GM19351 (cell line): ENCODE measurements at regions not wholly inside any gene's neighbourhood (a gene's known extent, or its start where the extent isn't known, plus 50 kb on each side); places are given as distances from the start of the nearest gene placed in this dataset.

Source experiments
- ATAC-seq: cut with Tn5 transposase; IDR thresholded peaks from one replicate; pipeline ENCODE4 v1.9.1; 2021; ENCODE audit warnings: mild to moderate bottlenecking, moderate library complexity; ENCODE audit not compliant: unreplicated experiment

DNA sequence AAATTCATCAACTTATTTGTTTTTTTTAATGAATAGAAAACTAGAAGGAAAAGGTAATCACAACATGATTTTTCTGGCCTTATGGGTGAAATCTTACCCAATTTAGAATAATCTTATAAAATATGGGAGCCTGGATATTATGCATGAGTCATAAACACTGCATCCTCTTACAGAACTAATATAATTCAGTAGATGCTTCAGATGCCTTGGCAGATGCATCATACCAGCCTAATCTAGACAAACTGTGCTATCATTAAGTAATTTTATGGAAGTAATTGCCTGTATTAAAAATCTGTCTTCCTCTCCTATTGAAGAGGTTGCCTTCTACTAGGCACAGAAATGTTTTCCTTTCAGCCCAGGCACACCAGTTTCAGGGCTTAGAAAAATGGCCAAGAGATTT is 2384.6 kb upstream of the WWC1 start:
- ATAC-seq = no peak

GRCh38 chr5:165913059-165913458 is 2378.4 kb upstream of the WWC1 start:
- no peak for ATAC-seq

DNA sequence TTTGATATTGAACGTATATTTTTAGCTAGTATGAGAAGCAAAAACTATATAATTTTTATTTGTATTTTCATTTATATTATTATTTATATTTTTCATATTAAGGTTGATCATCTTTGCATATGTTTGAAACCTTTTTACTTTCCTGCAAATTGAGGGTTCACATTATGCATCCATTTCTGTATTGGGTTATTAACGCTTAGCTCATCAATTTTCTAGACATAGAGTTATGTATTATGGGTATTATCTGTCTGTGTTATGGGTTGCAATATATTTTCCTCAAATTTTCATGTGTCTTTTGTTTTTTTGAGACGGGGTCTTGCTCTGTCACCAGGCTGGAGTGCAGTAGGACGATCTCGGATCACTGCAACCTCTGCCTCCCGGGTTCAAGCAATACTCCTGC is 2377.0 kb upstream of the WWC1 start:
- no peak for ATAC-seq

GRCh38 chr5:165919196-165919595 is 2372.2 kb upstream of the WWC1 start:
- ATAC-seq = no peak

DNA sequence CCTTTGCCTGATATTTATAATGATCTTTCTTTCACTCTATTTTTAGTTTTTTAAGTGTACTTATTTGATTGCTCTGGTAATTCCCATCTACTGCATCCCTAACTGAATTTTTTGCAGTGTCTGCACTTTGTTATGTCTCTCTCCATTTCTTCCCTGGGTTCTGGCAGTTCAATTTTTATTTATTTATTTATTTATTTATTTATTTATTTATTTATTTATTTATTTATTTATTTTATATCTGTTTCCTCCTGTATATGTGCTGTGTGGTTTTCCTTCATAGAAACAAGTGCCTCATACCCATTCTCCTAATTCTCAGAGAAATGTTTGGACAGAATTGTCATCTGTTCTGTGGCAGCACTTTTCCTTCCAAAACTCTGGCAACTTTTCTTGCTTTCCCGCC is 2370.8 kb upstream of the WWC1 start:
- no peak for ATAC-seq

GRCh38 chr5:165928971-165929370 is 2362.5 kb upstream of the WWC1 start:
- no peak for ATAC-seq

DNA sequence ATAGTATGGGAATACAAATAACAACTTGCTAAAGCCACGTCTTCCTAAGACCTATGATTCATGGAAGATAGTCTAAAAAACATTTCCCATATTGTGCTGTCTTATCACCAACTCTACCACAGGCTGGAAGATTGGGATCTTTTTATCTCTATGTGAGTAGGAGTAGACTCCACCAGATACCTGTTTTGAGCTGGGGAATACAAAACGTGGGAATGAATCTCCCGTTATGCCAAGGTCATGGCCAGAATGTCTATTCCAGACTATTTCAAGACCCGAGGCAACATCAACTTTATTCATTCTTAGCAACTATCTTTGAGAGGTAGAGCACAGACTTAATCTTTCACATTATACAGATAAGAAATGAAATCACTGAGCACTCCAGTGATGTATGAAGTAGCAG is 2350.9 kb upstream of the WWC1 start:
- ATAC-seq = no peak

GRCh38 chr5:165956854-165957253 is 2334.6 kb upstream of the WWC1 start:
- ATAC-seq = no peak

DNA sequence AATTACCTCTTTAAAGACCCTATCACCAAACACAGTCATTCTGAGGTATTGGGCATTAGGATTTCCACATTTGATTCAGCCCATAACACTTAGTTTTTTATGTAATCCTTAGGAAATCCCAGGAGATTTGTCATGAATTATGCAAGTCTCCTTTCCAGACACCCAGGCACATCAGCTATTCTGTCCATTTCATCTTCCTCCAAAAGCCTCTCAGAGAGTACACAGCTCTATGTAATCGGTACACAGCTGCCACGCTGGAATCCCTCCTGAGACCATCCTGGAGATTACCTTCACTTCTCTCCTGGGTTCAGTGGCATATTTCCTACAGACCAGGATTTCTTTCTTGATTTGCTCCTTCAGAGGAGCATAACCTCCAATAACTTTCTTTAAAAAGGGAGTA is 2309.8 kb upstream of the WWC1 start:
- no peak for ATAC-seq

- no peak for ATAC-seq
Observed at GRCh38 chr5:165996201-165996875, 2295.1 kb upstream of the WWC1 start.

DNA sequence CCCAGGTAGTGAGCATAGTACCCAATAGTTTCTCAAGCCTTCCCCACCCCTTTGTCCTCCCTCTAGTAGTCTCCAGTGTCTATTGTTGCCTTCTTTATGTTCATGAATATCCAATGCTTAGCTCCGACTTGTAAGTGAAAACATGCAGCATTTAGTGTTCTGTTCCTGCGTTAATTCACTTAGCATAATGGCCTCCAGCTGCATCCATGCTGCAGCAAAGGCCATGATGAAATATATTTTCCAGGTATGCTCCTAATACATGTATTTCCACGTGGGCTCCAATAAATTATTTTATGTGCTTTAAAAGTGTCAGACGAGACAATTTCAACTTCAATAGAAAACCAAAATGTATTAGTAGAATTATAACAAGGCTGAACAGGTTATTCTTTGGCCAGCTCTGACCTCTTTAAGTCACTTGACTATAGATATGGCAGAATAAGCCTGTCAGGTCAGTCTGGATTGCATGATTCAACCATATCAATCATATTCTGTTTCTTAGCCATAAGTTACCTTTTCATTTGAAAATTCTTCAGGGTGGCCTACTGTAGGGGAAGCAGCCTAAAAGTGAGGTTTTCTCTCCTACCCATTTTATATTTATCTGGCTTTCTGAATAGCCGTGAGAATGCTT is 2291.6 kb upstream of the WWC1 start:
- no peak for ATAC-seq

DNA sequence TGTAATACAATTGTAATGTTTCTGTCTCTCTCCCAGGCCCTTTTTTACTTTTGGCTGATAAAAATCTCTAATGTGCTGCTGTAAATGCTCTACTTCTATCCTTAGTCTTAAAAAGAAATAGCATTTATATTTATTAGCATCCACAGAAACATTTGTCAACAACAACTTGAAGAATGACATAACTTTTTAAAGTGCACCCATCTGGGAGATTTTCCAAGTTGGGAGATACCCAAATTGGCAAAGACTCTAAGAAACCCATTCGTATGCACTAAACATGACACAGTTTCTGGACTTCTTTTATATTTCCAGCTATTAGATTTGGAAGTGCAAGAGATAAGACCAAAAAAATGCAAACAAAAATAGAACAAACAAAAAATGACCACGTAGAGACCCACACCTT is 2287.4 kb upstream of the WWC1 start:
- ATAC-seq = no peak

DNA sequence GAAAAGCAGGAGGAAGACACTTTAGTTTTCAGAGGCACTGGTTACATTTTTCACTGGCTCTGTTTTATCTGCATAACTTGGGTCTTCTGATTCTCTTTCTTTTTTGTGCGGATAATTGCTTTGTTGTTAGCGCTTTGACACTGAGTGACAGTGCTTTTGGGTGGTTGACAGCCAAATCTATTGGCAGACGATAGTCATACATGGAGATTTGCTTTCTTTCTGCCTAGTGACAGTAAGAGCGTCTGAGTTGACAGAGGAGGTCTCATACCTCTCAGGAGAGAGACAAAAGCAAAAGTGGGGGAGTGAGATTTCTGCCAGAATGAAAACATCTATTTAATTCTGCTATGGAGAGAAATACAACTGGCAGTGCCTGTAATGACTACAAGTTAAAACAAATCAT is 2278.0 kb upstream of the WWC1 start:
- no peak for ATAC-seq

- ATAC-seq = no peak
Observed at GRCh38 chr5:166014256-166014655, 2277.2 kb upstream of the WWC1 start.

- ATAC-seq = no peak
Observed at GRCh38 chr5:166018716-166019115, 2272.7 kb upstream of the WWC1 start.

- no peak for ATAC-seq
Observed at GRCh38 chr5:166022065-166022464, 2269.4 kb upstream of the WWC1 start.

- ATAC-seq = no peak
Observed at GRCh38 chr5:166024970-166025369, 2266.5 kb upstream of the WWC1 start.

GRCh38 chr5:166027582-166027981 is 2263.9 kb upstream of the WWC1 start:
- no peak for ATAC-seq

- ATAC-seq = no peak
Observed at GRCh38 chr5:166031926-166032325, 2259.5 kb upstream of the WWC1 start.

GRCh38 chr5:166032601-166033000 is 2258.8 kb upstream of the WWC1 start:
- no peak for ATAC-seq

GRCh38 chr5:166045961-166046360 is 2245.5 kb upstream of the WWC1 start:
- ATAC-seq = no peak

DNA sequence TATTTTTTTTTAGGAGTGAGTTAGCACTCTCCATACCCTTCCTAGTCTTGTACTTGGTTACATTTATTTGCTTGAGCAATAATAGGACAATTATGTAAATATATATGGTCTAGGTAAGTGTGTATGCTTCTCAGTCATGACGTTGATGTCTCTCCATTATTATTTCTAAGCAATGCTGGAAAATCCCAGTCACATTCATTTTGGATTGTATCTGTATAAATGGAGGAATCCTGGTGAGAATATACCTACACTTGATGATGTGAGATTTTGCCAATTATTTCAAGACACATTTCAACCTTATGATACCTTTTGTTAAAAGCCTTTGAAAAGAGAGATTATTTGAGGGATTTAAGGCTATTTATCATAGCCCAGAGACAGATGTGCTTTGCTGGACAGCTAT is 2244.5 kb upstream of the WWC1 start:
- ATAC-seq = no peak

DNA sequence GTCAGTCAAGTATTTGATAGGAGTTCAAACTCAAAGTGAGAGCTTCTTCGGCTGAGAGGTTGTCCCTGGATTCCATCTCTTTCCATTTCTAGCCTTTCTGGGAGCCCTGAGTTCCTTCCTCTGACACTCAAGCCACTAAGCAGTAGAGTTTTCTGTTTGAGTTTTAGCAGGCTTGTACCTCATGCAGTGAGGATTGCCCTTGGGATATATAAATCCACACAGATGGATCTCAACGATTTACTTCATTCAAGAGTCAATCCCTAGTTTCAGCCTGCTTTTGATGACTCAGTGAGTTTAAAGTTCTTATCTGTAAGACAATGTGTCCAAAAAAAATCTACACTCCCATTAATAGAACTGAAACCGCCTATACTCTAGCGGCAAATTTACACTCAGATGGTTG is 2240.9 kb upstream of the WWC1 start:
- no peak for ATAC-seq
